NCI-H2029 (cell line): ENCODE measurements at regions not wholly inside any gene's neighbourhood (a gene's known extent, or its start where the extent isn't known, plus 50 kb on each side); places are given as distances from the start of the nearest gene placed in this dataset.

Experiments used
- DNase-seq: peaks from one replicate; lab custom pipeline; 2025; lab: John Stamatoyannopoulos, UW

DNA sequence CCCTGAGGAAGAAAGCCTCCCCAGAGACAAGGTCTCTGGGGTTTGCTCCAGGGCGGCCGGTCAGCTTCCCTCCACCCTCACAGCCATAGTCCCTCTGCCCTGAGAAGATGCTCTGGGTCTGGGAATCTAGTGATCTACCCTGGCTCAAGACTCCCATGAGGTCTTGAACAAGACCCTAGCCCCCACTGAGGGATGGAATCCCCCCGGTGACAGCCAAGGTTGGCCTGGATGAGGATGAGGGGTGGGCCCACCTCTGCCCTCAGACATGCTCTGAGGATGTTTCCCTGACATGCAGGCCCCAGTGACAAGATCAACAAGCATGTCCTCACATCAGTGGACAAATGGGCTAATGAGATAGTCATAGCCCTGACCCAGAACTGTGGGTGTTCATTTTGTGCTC is 138.6 kb downstream of the C5orf15 start:
- DNase-seq: no peak

DNA sequence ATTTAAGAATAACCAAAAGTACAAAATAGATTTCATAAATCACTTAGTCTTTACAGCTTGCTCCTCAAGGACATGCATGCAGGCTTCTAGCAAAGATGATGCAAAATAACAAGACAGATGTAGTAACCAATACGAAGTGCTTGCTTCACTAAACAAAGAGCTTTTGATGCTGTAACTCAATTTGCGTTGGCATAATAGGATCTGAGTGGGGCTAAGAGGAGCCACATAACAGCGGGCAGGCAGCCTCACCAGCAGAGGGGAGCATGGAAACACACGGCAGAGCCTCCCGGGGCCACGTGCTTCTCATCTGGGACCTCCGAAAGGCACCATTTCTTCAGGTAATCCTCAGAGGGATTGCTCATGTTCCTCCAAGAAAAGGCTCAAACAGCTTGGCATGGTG is 139.7 kb downstream of the C5orf15 start:
- DNase-seq: no peak

DNA sequence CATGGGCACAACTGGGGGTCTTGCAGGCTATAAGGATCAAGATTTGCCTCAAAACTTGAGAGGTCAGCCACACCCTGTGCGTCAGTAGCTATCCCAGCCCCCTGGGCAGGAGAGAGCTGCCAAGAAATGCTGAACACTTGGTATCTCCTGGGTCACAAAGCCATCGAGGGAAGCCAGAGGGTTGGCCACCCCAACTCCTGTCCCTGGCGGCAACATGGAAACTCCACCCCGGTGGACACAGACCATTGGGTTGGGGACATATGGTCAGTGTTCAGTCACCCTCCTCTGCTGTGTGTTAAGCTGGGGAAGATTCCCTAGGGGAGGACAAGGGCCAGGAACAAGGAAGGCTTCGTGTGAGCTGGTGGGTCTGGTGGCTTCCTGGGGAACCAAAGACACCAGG is 140.6 kb downstream of the C5orf15 start:
- DNase-seq: no peak

DNA sequence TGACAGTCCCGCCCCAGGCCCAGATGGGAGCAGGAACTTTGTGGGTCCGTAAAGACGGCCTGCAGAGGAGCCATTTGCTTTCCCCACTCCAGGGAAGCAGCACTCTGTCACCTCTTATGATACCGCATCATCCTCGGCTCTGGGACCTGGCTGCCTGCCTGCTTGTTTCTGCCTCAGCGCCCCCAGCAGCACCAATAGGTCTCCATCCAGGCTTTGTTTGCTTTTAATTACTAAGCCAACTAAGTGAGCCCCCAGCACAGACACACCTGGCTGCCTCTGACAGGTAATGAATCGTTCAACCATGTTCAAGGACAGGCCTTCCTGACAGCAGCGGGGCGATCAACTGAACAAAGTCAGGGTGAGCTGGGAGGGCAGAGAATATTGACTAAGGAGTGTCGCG is 141.4 kb downstream of the C5orf15 start:
- peak; percentile 95 for DNase-seq

DNA sequence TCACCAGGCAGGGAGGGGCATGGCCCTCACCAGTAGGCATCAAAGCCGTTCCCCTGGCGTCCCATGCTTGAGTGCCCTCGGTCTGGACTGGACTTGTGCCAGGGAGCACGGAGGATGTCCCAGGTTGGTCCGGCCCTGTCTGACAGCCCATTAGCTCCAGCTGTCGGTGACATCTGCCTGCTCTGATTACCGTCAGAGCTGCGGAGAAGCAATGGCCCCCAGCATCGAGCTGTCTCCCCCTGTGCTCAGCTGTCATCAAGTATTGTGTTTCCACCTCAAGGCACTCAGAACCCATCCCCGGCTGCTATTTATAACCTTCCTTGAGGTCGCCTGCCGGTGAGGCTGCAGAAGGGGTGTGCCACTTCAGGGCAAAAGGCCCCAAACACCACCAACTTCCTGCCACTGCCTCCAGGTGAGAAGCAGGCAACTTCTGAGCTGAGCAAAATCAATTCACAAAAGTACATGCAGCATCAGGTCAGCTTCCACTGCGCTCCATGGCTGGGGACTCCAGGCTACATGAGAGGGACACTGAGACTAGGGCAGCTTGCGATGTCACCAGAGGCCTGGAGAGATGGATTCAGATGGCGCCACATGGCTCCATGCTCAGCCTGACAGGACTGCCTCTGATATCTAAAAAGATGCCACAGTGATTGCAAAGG is 142.7 kb downstream of the C5orf15 start:
- peak; percentile 89 for DNase-seq

DNA sequence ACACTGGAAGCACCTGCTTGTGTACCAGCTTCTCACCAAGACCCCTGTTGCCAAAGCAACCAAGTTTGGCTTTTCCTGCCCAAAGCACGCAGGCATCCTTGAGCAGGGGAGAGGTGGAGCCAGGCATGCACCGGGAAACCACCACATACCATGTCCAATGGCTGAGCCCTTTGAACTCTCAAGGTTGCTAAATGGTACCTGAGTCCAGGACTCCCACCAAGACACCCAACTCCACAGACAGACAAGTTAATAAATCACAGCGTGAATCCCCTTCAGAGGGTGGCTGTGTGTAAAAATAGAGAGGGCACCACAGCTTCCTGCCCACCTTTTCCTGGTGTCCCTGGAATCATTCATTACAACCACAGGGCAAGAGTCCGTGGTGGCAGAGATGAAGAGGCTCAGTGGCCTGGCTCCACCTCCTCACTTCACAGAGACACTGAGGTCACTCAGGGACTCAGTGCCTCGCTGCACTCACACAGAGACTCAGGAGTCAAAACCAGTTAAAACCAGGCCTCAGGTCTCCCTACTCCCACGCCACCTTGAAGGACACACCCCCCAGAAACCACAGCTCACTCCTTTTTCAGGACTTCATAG is 143.7 kb downstream of the C5orf15 start:
- DNase-seq: peak; percentile 73

DNA sequence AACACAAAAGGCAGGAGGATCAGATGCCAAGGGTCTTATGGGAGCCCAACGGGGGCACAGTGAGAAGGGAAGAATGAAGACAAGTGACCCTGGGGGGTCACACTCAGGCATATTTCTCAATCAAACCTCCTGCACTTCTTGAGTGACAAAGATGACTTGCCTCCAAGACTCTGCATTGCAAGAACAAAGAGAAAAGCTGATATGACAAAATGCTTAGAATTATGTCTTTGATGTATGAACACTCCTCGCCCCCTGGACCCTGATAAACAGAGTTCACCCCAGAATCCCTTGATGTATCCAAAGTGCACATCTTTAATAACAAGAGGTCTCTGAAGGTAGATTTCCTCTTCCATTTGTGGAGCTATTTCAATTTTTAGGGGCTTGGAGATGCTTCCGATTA is 146.5 kb downstream of the C5orf15 start:
- DNase-seq: no peak

DNA sequence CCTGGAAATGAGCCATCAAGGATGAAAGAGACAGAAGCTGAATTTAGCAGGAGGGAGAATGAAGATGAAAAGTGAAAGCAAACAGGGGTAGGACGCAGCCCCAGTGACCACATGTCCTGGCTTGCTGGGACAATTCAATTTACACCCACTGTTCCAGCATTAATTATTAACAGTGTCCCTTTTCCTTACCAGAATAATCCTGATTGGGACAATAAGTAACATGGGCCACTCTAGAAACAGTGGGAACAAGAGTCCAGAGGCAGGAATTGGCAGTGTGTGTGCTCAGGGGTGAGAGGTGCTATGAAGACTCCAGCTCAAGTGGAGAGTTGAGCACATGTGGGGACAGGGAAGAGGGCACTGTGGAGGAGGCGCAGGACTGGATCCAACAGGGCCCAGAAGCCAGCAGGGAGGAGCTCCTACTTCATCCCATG is 147.1 kb downstream of the C5orf15 start:
- no peak for DNase-seq

DNA sequence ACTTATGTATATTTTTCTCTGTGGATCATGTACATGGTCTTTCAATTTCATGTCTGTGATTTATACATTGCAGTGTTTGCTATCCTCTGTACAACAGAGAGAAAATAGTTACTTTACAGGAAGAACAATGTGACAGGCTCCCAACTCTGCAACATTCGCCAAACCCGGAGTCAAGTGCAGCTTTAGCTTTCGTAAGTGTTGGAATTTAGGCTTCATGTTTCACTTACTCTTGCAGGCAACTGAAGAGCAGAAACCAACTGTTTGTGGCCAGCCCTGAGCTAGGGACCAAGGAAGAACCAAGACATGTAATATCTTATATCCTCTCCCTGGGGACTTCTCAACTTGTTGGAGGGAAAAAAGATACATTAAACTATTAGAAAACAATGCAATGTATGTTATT is 147.9 kb downstream of the C5orf15 start:
- no peak for DNase-seq

DNA sequence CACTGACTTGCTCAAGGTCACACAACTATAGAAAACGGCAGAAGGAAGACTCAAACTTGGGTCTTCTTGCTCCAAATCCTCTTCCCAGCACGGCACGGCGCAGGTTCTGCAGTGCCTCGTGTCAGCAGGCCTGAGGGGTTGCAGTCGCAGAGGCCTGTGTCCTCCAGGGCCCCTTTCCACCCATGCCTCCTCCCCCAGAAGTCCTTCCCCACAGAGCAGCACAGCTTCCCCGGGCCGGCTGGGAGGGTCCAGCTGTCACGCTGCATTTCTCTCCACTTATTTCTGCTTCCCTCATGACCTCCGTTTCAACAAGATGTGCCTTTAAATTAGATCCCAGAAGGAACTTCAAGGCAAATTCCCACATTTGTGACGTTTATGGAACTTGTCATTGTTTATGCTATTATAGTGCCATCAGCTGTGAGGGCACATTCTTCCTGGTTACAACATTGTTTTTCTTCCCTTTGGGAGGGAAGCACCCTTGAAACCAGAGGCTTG is 148.4 kb downstream of the C5orf15 start:
- DNase-seq: no peak

DNA sequence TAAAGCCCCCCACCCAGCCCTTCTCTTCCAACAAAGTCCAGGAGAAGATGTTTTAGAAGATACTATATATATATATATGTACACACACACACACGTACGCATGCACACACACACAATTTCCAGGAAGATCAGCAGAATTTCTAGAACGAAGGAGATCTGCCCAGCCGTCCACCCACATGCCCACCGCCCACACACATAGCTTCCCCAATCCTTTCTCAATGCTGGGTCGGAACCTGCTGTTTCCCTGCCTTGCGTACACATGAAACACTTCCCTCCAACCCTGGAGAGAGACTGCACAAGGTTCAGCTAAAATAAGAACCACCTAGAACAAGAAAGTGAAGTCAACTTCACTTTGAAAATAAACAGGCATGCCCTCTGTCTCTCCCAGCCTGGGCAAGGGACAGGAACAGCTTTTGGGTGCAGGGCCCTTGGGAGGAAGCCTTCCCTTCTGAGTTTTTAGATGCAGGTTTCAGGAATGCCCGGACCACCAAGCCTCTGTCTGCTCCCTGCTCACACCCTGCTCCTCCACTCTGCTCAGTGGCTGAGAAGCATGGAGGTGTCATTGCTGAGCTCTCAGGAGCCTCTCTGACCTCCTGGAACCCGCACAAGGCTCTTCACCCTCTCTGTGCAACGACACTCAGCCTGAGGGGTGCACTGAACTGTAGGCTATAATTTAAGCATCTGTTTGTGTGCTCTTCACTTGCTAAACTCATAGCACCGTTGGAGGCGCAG is 149.4 kb downstream of the C5orf15 start:
- no peak for DNase-seq

DNA sequence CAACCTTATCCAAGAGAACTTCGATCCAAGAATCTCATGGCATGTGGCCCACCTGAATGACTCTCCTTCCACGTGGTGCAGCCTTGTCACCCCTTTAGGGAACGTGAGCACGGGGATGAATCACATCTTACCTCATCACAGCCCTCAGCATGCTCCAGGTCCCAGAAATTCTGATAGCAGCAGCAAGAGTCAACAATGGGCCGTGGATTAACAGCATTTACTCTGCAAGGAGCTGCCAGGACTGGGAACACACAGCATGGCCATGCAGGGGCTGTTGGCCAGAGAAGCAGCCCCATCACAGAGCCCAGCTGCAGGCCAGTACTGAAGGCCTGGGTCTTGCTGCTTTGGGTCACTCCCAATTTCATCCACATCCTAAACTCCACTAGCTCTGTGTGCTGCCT is 150.4 kb downstream of the C5orf15 start:
- DNase-seq: no peak

DNA sequence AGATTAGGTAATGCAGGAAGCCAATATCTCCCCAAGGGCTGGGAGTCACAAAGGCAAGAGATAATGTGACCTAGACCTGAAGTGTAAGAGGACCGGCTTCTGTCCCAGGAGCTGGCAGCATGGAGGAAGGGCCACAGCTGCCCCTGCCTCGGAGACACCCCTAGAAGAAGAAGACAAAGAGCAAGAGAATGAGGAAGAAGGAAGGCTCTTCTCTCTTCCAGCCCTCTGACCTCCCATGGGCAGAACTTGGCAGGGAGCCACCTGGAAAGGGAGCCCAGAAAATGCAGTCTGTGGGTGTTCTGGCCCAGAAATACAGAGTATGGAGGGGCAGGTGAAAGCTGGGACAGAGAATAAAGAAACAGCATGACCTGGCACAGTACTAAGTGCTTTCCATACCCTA is 151.0 kb downstream of the C5orf15 start:
- DNase-seq: no peak

DNA sequence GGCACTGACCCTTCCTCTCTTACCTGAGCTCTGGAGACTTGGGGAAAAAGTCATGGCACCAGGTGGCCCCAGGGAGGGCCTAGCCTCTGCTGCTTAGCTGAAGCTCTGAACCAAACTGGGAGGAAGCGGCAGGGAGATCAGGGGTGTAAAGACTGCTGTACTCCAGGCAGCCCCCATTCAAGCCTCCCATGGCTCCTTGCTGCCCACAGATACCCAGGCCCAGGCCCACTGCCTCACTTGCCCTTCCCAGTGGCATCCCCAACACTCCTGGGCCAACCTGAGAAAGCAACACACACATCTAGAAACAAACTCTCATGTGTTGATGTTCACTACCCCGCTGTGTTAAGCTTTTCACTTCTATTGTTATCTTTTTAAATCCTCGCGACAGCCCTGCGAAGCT is 151.6 kb downstream of the C5orf15 start:
- no peak for DNase-seq

DNA sequence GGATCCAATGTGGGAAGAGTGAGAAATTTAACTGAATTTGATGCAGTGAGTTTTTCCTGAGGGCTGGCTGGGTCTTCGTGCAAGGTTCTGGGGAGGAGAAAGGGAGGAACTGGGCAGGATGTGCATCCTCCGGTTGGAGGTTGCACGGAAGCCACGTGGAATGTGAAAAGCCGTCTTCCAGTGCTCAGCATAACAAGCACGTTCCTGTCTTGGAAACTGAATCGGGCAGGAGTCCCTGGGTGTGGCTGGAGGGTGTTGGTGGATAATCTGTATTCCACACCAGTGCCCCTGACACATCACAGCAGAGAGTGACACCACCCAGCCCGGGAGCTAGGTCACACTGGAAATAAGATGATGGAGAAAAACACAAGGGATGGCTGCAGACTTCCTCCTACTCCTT is 154.3 kb downstream of the C5orf15 start:
- DNase-seq: no peak

DNA sequence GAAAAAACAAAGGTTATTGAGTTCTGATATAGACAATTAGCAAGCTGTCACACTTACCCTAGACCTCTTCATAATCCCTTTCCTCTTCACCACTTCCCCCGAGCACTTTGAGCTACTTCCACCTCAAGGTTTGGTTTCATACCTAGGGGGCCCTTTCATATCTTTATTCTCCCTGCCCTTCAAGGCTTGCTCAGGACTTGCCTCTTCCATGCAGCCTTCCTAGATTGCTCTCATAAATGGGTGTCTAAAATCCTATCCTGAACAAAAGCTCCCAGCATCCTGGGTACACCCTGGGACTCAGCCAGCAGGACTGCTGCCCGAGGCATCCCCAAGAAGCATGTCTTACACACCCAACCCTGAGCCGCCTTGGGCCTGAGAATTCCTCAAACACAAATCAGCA is 157.3 kb downstream of the C5orf15 start:
- no peak for DNase-seq

DNA sequence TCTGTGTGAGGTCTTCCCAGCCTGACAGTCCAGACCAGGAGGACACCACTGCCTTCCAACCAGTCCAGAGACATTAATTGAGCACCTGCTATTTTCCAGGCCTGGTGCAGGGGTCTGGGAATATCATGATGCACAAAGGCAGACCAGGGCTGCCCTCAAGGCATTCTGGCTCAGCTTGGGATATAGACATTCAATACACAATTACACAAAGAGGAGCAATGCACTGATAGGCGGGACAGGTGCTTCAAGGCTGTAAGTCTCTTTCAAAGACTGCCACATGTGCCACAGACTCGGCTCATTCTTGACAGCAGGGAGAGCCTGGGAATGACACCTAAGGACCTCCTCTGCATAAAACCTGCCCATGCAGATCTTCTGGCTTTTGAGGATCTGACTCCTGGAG is 158.6 kb downstream of the C5orf15 start:
- no peak for DNase-seq

DNA sequence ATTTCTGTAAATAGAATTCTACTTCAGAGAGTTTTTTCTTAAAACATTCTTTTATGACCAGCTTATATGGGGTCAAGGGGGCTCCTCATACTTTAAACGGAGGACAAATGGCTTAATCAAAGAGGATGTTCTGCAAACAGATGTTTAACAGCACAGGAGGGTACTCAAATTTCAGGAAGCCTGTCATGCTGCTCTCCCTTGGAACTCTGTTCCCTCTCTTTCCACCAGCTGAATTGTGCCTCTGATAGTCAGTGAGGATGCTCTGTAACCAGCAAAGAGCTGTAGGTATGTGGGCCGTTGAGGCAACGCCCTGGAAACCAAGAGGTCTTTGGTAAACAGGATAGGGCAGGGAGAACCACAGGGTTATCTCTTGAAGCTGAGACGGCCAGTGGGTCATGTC is 161.1 kb downstream of the C5orf15 start:
- DNase-seq: peak; percentile 61

DNA sequence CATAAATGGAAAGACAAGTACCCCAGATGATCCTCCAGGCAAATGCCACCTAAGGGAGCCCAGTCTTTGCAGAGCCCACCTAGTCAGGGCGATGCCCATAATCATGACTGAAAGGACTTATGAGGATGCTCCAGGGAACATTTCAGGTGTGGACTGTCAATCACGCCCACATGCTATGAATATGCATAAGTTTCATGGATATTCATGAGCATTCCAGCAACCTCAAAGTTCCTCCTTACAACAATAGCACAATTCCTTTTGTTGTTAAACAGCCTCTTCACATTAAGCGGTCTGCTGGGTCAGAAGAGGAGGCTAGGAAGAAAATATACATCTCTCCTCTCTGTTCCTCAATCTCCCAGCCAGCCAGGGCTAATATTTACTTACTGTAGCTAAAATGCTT is 161.6 kb downstream of the C5orf15 start:
- peak; percentile 76 for DNase-seq

DNA sequence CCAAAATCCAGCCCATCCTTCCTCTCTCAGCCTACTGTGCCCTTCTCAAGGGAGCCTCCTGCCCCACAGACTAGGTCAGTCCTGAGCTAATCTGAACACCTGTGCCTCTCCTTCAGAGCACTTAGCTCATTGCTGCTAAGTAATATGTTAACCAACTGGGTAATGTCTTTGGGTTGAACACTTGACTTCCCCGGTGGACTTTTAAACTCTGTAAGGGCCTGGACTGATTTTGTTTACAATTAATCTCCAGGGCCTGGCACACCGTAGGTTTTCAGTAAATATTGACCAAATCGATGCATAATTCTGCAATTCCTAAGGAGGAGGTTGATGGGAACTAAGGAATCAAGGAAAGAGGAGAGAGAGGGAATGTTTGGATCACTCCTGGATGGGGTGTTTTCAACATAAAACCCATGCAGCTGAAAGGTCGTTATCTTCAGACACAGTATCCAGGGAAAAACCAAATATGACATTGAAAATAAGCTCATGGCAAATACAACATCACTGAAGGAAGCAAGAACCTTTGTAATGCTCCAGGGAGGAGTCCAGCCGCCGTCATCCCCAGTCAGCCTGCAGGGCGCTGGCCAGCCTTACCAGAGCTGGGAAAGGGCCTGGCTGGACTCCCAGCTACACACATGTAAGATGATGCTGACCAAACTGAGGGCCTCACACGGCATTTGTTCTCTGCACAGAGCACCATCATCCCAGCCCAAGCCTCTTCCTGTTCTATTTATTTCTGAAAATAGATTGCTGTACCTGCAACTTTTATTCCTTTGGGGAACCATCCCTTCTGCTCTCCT is 166.3 kb downstream of the C5orf15 start:
- DNase-seq: peak; percentile 34

DNA sequence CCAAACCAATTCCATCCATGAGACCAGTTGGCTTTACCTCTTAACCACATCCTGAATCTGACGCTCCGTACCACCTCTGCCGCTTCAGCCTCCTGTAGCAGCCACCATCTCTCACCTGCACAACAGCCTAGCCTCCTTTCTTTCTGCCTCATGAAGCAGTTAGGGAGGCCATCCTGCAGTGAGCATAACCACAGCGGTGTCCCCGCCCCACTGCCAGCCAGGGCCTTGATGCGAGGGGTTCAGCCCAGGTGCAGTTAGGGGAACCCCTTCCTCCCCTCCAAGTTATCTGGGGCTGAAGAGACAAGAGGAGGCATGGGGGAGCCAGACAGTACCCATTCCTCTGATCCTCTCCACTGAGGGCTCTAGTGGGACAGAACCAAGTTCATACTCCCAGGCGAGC is 167.0 kb downstream of the C5orf15 start:
- no peak for DNase-seq

DNA sequence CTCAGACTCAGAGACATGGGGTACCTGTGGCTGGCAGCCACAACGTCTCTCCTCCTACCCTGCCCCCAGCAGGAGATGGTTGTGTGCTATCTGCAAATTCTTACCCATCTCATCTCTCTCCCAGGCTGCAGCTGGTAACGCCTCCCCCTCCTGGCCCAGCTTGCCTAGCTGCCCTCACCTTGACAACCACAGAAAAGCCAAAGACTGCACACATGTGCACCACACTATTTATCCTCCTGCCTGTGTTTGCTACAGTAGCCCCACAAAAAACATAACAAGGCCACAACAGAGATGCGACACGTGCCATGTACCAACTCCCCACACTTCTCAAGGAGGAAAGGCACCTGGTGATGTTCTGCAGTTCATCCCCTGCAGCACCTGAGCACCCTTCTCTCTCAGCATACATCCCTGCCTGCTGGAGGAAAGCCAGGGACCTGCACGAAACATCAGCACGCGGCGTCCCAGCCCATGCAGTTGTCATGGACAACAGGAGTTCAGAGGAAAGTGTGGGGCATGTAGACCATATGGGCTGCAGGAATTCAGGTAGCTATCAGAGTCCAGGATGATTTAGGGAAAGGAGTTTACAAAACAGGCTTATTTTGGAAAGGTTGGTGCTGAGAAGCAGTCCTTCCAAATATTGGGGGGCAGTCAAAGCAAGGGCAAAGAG is 168.7 kb downstream of the C5orf15 start:
- no peak for DNase-seq
